B cell (primary cell): ENCODE measurements at regions not wholly inside any gene's neighbourhood (a gene's known extent, or its start where the extent isn't known, plus 50 kb on each side); places are given as distances from the start of the nearest gene placed in this dataset.

Experiments
- EZH2 ChIP-seq: IDR thresholded peaks from 2 replicates; pipeline ENCODE4 v1.6.1; 2012; ENCODE audit warnings: borderline replicate concordance, low read depth, mild to moderate bottlenecking, moderate library complexity, low read length; ENCODE audit not compliant: insufficient read depth, poor library complexity, severe bottlenecking
- TF ChIP-seq, protein P1 (sequence below): fragments of 200-600 bp; IDR thresholded peaks from one replicate; pipeline ENCODE4 v1.8.0; 2022; ENCODE audit warnings: antibody characterized with exemption, mild to moderate bottlenecking

DNA sequence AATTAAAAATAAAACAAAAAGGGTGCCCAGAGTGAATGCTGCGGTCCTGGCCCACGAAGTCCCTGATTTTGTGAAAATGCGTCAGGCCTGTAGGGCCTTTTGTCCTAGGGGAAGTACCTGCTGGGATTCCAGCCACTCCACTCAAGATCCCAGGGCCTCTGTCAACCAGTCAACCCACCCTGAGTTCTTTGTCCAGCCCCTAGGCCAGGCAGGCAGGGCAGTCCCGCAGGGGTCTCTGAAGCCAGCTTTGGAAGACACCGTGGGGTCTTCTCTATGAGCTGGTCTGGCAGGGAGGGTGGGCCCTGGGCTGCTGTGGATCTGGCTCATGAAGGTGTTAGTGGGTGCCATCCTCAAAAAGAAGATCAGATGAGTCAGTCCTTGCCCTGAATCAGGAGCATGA, 452.5 kb upstream of the MKI67 start:
- TF ChIP-seq, protein P1, sequence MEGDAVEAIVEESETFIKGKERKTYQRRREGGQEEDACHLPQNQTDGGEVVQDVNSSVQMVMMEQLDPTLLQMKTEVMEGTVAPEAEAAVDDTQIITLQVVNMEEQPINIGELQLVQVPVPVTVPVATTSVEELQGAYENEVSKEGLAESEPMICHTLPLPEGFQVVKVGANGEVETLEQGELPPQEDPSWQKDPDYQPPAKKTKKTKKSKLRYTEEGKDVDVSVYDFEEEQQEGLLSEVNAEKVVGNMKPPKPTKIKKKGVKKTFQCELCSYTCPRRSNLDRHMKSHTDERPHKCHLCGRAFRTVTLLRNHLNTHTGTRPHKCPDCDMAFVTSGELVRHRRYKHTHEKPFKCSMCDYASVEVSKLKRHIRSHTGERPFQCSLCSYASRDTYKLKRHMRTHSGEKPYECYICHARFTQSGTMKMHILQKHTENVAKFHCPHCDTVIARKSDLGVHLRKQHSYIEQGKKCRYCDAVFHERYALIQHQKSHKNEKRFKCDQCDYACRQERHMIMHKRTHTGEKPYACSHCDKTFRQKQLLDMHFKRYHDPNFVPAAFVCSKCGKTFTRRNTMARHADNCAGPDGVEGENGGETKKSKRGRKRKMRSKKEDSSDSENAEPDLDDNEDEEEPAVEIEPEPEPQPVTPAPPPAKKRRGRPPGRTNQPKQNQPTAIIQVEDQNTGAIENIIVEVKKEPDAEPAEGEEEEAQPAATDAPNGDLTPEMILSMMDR = no peak
- no peak for TF ChIP-seq EZH2
